BE2C (cell line): ENCODE measurements at regions not wholly inside any gene's neighbourhood (a gene's known extent, or its start where the extent isn't known, plus 50 kb on each side); places are given as distances from the start of the nearest gene placed in this dataset.

Source experiments
- DNase-seq: peaks from one replicate; pipeline ENCODE4 v3.0.0-alpha.2; 2020
- H3K27me3 ChIP-seq: fragments of 250-450 bp; sonication (Bioruptor Pico); 2 replicates; pipeline ENCODE4 v1.5.1; 2020; ENCODE audit warnings: mild to moderate bottlenecking
- H3K36me3 ChIP-seq: fragments of 250-450 bp; sonication (Bioruptor Pico); 2 replicates; pipeline ENCODE4 v1.5.1; 2020; ENCODE audit warnings: mild to moderate bottlenecking
- H3K4me1 ChIP-seq: fragments of 250-450 bp; sonication (Bioruptor Pico); 2 replicates; pipeline ENCODE4 v1.5.1; 2020
- H3K4me3 ChIP-seq: 2 replicates; pipeline ENCODE4 v1.5.1; 2011; ENCODE audit warnings: low read depth, low read length
- H3K9me3 ChIP-seq: fragments of 250-450 bp; sonication (Bioruptor Pico); 2 replicates; pipeline ENCODE4 v1.5.1; 2020
- TF ChIP-seq, protein P1 (sequence below): IDR thresholded peaks from 2 replicates; pipeline ENCODE4 v1.5.1; 2012; ENCODE audit warnings: mild to moderate bottlenecking, low read depth, low read length

DNA sequence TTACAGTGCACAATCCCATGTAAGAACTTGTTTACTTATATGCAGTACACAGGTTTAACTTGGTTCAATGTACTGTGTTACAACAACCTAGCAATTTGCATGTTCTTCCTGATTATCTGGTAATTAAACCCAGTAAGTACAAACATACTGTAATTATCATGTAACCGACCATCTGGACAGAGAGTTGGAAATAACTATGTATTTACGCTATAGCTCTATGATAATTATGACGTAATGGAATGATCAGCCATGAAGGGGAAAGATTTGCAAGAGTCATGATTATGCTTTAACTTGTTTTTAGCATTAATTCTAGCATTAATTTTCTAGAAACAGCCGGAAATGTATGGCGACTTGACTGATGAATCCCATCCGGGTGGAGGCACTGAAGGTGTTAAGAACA is 74.8 kb upstream of the SALL1 start:
- no peak for DNase-seq
- Histone ChIP-seq H3K4me3 (no peak overlapping the region), H3K36me3 (no peaks in the 10 kb centered on the region), H3K4me1 (no peaks in the 10 kb centered on the region), H3K9me3 (no peaks in the 10 kb centered on the region), H3K27me3 (no peaks in the 10 kb centered on the region)
- TF ChIP-seq, protein P1, sequence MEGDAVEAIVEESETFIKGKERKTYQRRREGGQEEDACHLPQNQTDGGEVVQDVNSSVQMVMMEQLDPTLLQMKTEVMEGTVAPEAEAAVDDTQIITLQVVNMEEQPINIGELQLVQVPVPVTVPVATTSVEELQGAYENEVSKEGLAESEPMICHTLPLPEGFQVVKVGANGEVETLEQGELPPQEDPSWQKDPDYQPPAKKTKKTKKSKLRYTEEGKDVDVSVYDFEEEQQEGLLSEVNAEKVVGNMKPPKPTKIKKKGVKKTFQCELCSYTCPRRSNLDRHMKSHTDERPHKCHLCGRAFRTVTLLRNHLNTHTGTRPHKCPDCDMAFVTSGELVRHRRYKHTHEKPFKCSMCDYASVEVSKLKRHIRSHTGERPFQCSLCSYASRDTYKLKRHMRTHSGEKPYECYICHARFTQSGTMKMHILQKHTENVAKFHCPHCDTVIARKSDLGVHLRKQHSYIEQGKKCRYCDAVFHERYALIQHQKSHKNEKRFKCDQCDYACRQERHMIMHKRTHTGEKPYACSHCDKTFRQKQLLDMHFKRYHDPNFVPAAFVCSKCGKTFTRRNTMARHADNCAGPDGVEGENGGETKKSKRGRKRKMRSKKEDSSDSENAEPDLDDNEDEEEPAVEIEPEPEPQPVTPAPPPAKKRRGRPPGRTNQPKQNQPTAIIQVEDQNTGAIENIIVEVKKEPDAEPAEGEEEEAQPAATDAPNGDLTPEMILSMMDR, result no peak

DNA sequence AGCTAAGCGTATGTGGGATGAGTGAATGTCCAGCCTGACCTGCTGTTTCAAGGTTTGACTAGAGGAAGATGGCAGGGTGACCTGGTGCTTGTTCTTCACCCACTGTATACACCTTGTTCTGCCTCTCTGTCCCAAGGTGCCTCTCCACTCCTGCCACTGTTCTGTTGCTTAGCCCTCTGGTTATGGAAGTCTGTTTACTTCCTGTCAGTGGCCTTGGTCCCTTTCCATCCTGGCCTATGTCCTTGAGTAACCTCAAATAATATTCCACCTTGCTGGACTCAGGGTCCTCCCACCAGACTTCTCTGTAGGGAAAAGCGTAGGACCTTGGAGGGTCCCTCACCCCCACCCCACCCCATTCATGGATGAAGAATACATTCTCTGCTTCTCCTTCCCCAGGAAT is 73.2 kb upstream of the SALL1 start:
- H3K4me1 ChIP-seq, result no peaks in the 10 kb centered on the region
- TF ChIP-seq, protein P1, result no peak
- no peaks in the 10 kb centered on the region for H3K27me3 ChIP-seq
- no peaks in the 10 kb centered on the region for H3K36me3 ChIP-seq
- H3K4me3 ChIP-seq, result no peak overlapping the region
- DNase-seq, result no peak
- H3K9me3 ChIP-seq, result no peaks in the 10 kb centered on the region

DNA sequence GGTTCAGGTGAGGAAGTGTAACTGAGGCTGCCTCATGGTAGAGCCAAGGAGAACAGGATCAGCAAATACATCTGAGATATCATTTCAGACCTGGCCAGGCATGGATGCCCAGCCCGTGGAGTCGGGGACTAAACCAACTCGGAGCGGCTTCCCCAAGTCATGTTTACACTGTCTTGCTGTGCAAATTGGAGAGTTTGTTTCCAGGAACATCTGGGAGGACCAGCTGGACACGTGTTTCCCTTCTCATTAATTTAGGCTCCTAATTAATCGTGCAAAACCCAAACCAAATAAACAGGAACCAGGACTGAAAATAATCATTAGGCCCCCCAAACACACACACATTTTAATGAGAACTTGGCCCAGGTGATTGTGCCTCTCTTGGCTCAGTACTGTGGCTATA is 70.9 kb upstream of the SALL1 start:
- H3K9me3 ChIP-seq, result no peaks in the 10 kb centered on the region
- TF ChIP-seq, protein P1, result no peak
- H3K4me1 ChIP-seq, result no peaks in the 10 kb centered on the region
- no peaks in the 10 kb centered on the region for H3K27me3 ChIP-seq
- no peak overlapping the region for H3K4me3 ChIP-seq
- DNase-seq, result no peak
- H3K36me3 ChIP-seq, result no peaks in the 10 kb centered on the region

DNA sequence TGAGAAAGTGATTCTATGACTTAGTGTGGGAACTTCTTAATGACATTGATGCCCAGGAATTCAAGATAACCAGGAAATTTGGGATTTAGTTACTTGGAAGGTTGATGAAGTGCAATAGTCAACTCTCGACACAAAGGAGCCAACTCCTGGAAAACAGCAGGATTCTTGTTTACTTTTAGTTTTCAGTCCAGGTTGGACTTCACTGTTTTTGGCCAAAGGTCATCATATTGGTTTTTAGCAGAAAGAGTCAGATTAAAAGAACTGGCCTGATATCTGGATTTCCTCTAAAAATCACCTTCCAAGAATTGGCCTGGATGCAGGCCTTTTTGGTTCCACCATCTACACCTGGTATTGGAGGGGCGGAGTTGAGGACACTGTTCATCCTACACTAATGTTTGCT is 60.1 kb upstream of the SALL1 start:
- no peak for DNase-seq
- Histone ChIP-seq H3K4me1 (no peaks in the 10 kb centered on the region), H3K9me3 (no peaks in the 10 kb centered on the region), H3K4me3 (no peak overlapping the region), H3K27me3 (no peaks in the 10 kb centered on the region), H3K36me3 (no peaks in the 10 kb centered on the region)
- TF ChIP-seq, protein P1, result no peak

DNA sequence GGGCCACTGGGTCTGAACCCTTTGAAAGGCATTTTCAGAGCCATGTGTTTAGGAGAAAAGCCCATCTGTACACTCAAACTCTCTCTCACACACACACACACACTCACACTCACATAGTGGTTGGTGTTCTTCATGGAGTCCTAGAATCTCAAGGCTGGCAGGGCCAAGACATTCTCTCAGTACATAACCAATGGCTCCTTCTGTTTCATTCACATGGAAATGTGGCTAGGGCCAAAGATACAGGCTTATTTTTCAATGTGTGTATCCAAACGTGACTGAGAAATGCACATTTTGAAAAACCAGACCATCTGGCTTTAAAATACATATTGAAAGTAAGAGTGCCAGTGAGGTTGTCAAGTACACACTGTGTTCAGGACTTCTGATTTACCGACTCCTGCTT is 59.0 kb upstream of the SALL1 start:
- H3K36me3 ChIP-seq, result no peaks in the 10 kb centered on the region
- no peak for DNase-seq

GRCh38 chr16:51201604-51202003 is 50.5 kb upstream of the SALL1 start:
- H3K36me3 ChIP-seq, result no peaks in the 10 kb centered on the region
- no peaks in the 10 kb centered on the region for H3K27me3 ChIP-seq
- TF ChIP-seq, protein P1, result no peak
- DNase-seq, result no peak
- H3K4me1 ChIP-seq, result no peaks in the 10 kb centered on the region
- no peaks in the 10 kb centered on the region for H3K9me3 ChIP-seq
- no peak overlapping the region for H3K4me3 ChIP-seq

More for the DNA sequence above, 59.0 kb upstream of the SALL1 start:
- Histone ChIP-seq H3K4me1 (no peaks in the 10 kb centered on the region), H3K4me3 (no peak overlapping the region), H3K9me3 (no peaks in the 10 kb centered on the region), H3K27me3 (no peaks in the 10 kb centered on the region)
- TF ChIP-seq, protein P1, result no peak
